IMR-90 (cell line): ENCODE measurements at regions not wholly inside any gene's neighbourhood (a gene's known extent, or its start where the extent isn't known, plus 50 kb on each side); places are given as distances from the start of the nearest gene placed in this dataset.

Source experiments
- ATAC-seq: fragments of 200-7000 bp; cut with Tn5 transposase; 2 replicates; pipeline ENCODE4 v1.9.1; 2020; ENCODE audit warnings: low read depth, mild to moderate bottlenecking, moderate library complexity
- BruUV-seq: library from RNA; stranded (reverse); fragments of 400-500 nt; replicated peaks from 2 replicates; lab custom pipeline; 2021; lab: Mats Ljungman, UMichigan
- CTCF ChIA-PET: fragments of 300-600 bp; formaldehyde crosslinking; extraction: SDS; loops from one replicate; lab custom pipeline; 2021; ENCODE audit warnings: antibody characterized with exemption; lab: Yijun Ruan, JAX
- POLR2A ChIA-PET: fragments of 300-600 bp; sonication (Branson Sonifier 250); formaldehyde crosslinking; loops from one replicate; lab custom pipeline; 2022; ENCODE audit warnings: antibody characterized with exemption; ENCODE audit not compliant: unreplicated experiment; lab: Charles Lee
- DNase-seq: peaks from one replicate; pipeline ENCODE4 v3.0.0; 2013
- H2AFZ ChIP-seq: replicated peaks from 2 replicates; pipeline ENCODE3; 2013; ENCODE audit warnings: low read length, mild to moderate bottlenecking; ENCODE audit not compliant: poor library complexity
- H2AK5ac ChIP-seq: 2 replicates; pipeline ENCODE4 v1.6.1; 2013; ENCODE audit warnings: low read depth, low read length, inconsistent platforms
- H2AK9ac ChIP-seq: replicated peaks from 2 replicates; pipeline ENCODE3; 2013; ENCODE audit warnings: mild to moderate bottlenecking, low read depth, low read length, moderate library complexity; ENCODE audit not compliant: poor library complexity
- H2BK120ac ChIP-seq: 2 replicates; pipeline ENCODE4 v1.6.1; 2013; ENCODE audit warnings: low read depth, low read length, inconsistent platforms
- H2BK15ac ChIP-seq: 3 replicates; pipeline ENCODE4 v1.6.1; 2013; ENCODE audit warnings: low read depth, low read length, inconsistent platforms
- H2BK20ac ChIP-seq: 2 replicates; pipeline ENCODE4 v1.6.1; 2013; ENCODE audit warnings: low read depth, mild to moderate bottlenecking, inconsistent platforms, low read length, moderate library complexity
- H2BK5ac ChIP-seq: 2 replicates; pipeline ENCODE4 v1.6.1; 2013; ENCODE audit warnings: mild to moderate bottlenecking, low read depth, low read length, inconsistent platforms; ENCODE audit not compliant: poor library complexity, severe bottlenecking
- H3K14ac ChIP-seq: replicated peaks from 2 replicates; pipeline ENCODE4 v1.6.1; 2013; ENCODE audit warnings: low read depth, low read length, inconsistent platforms
- H3K18ac ChIP-seq: 2 replicates; pipeline ENCODE4 v1.6.1; 2013; ENCODE audit warnings: low read depth, low read length, control low read depth
- H3K23ac ChIP-seq: 2 replicates; pipeline ENCODE4 v1.6.1; 2013; ENCODE audit warnings: low read depth, low read length, inconsistent platforms
- H3K27ac ChIP-seq: 2 replicates; pipeline ENCODE4 v1.5.1; 2013; ENCODE audit warnings: mild to moderate bottlenecking, control low read depth, low read length; ENCODE audit not compliant: insufficient read depth
- H3K27me3 ChIP-seq: 2 replicates; pipeline ENCODE4 v1.6.1; 2013; ENCODE audit warnings: low read length; ENCODE audit not compliant: control insufficient read depth, insufficient read depth
- H3K36me3 ChIP-seq: 2 replicates; pipeline ENCODE4 v1.6.1; 2013; ENCODE audit warnings: low read length, mixed read lengths; ENCODE audit not compliant: control insufficient read depth, insufficient read depth
- H3K4ac ChIP-seq: 2 replicates; pipeline ENCODE4 v1.6.1; 2013; ENCODE audit warnings: low read depth, low read length, inconsistent platforms
- H3K4me1 ChIP-seq: 2 replicates; pipeline ENCODE4 v1.6.1; 2013; ENCODE audit warnings: low read length, mixed read lengths; ENCODE audit not compliant: control insufficient read depth, insufficient read depth
- H3K4me2 ChIP-seq: 2 replicates; pipeline ENCODE4 v1.6.1; 2013; ENCODE audit warnings: low read depth, mild to moderate bottlenecking, control low read depth, low read length, moderate library complexity
- H3K4me3 ChIP-seq: 2 replicates; pipeline ENCODE4 v1.5.1; 2013; ENCODE audit warnings: low read depth, mild to moderate bottlenecking, control low read depth, low read length, moderate library complexity; ENCODE audit not compliant: insufficient read depth
- H3K56ac ChIP-seq: 2 replicates; pipeline ENCODE4 v1.6.1; 2013; ENCODE audit warnings: low read length, inconsistent platforms; ENCODE audit not compliant: insufficient read depth; ENCODE audit errors: extremely low read depth
- H3K79me1 ChIP-seq, 2 experiments: 2 replicates each; pipeline ENCODE4 v1.6.1; 2013; ENCODE audit warnings: low read length in 2 of 2, inconsistent platforms in 1 of 2, low read depth in 1 of 2
- H3K9ac ChIP-seq: 2 replicates; pipeline ENCODE4 v1.6.1; 2013; ENCODE audit warnings: low read depth, low read length, control low read depth
- H3K9me1 ChIP-seq: 2 replicates; pipeline ENCODE4 v1.6.1; 2013; ENCODE audit warnings: low read length, inconsistent platforms; ENCODE audit not compliant: insufficient read depth
- H3K9me3 ChIP-seq: 2 replicates; pipeline ENCODE4 v1.6.1; 2013; ENCODE audit warnings: low read length; ENCODE audit not compliant: control insufficient read depth, insufficient read depth
- H4K20me1 ChIP-seq: 2 replicates; pipeline ENCODE4 v1.6.1; 2013; ENCODE audit warnings: low read length, inconsistent platforms; ENCODE audit not compliant: insufficient read depth
- H4K5ac ChIP-seq: 2 replicates; pipeline ENCODE4 v1.6.1; 2013; ENCODE audit warnings: mild to moderate bottlenecking, low read depth, low read length, control low read depth
- H4K8ac ChIP-seq, 2 experiments: 2 replicates each; pipeline ENCODE4 v1.6.1; 2013; ENCODE audit warnings: low read depth in 2 of 2, low read length in 2 of 2, control low read depth in 1 of 2, inconsistent platforms in 1 of 2
- H4K91ac ChIP-seq: 2 replicates; pipeline ENCODE4 v1.6.1; 2013; ENCODE audit warnings: low read depth, low read length, inconsistent platforms; ENCODE audit not compliant: insufficient read depth
- BHLHE40 ChIP-seq: fragments of 150-350 bp; IDR thresholded peaks from 2 replicates; pipeline ENCODE4 v1.6.1; 2016; ENCODE audit warnings: mild to moderate bottlenecking, low read depth, low read length
- RAD21 ChIP-seq: IDR thresholded peaks from 2 replicates; pipeline ENCODE4 v1.6.1; 2012; ENCODE audit warnings: low read length, improper control_type of control experiment
- WGBS, 2 experiments: methylation state at CpG; one replicate each; pipeline versions ENCODE4 v1.1.5 to v1.1.7; 2013; ENCODE audit warnings: missing lambda C conversion rate in 2 of 2; ENCODE audit not compliant: insufficient read length in 1 of 2; ENCODE audit errors: extremely low coverage in 2 of 2; 5-methylcytosine and 5-hydroxymethylcytosine counted together
- dilution Hi-C: fragments of 300-500 bp; cut with HindIII; formaldehyde crosslinking; loops from one replicate; pipeline ENCODE4 v1.14.3; 2018; ENCODE audit warnings: low sequenced_read_pairs; ENCODE audit not compliant: unreplicated experiment
- in situ Hi-C: fragments of 300-500 bp; cut with MboI; formaldehyde crosslinking; loops from 3 replicates; pipeline ENCODE4 v1.14.3; 2019; ENCODE audit warnings: low sequenced_read_pairs, inconsistent platforms, mixed read lengths
- intact Hi-C: fragments of 100-400 bp; cut with micrococcal nuclease; formaldehyde crosslinking; loops from 2 replicates; pipeline ENCODE4 v1.10.0; 2022

DNA sequence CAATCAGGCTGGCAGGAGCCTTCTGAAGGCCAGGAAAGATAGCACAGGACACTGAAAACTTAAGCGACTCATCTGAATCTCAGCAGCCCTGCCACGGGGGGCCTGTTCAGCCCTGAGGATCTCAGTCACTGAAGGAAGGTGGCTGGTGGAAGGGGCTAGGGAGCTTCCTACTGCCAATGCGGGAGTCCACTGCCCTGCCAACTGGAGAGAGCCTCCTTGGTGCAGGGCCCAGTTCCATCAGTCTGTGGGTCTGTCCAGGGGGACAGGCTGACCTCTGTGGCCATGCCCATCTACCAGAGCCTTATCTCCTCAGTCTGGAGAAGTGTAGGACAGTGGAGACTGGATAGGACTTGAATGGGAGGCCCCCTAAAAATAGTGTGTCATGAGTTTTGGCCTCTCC, 1851.6 kb downstream of the TP53TG3F start:
- Histone ChIP-seq H2BK20ac (no peak overlapping the region), H2AFZ (no peak overlapping the region), H3K18ac (no peak overlapping the region), H3K23ac (no peak overlapping the region), H4K8ac (no peak overlapping the region), H3K9me1 (no peaks in the 10 kb centered on the region), H4K91ac (no peak overlapping the region), H2BK5ac (no peak overlapping the region), H3K56ac (no peak overlapping the region), H3K4me1 (no peaks in the 10 kb centered on the region), H3K27ac (no peak overlapping the region), H2AK9ac (no peak overlapping the region), H3K9me3 (peaks cover 34% of the 10 kb centered on the region), H2AK5ac (no peak overlapping the region), H3K14ac (no peak overlapping the region), H3K4ac (no peak overlapping the region), H2BK120ac (no peak overlapping the region), H3K27me3 (no peaks in the 10 kb centered on the region), H2BK15ac (no peak overlapping the region), H4K20me1 (no peaks in the 10 kb centered on the region), H3K36me3 (no peaks in the 10 kb centered on the region), H3K4me2 (no peak overlapping the region), H3K9ac (no peak overlapping the region), H4K5ac (no peak overlapping the region), H3K79me1 (no peaks in the 10 kb centered on the region), H3K4me3 (no peak overlapping the region)
- intact Hi-C loops (no loop called here), dilution Hi-C loops (no loop called here), in situ Hi-C loops (no loop called here)
- POLR2A ChIA-PET, result no interaction called here
- no TSS peak for BruUV-seq
- no CpG with 5 or more reads among the region's 3 CpGs for WGBS, 2 experiments
- DNase-seq (no peak), ATAC-seq (no peak)
- CTCF ChIA-PET, result no interaction called here
- TF ChIP-seq RAD21 (no peak), BHLHE40 (no peak)
